Fibroblast of lung (primary cell): ENCODE measurements at regions not wholly inside any gene's neighbourhood (a gene's known extent, or its start where the extent isn't known, plus 50 kb on each side); places are given as distances from the start of the nearest gene placed in this dataset.
"Not testable (repeated sequence)": the region's sequence is repeated elsewhere in the genome, so short reads cannot be mapped to it uniquely, and the experiment has no call there.

Experiments
- DNase-seq, 2 donors: peaks; one replicate each; pipeline versions ENCODE4 v3.0.0 to v3.0.0-alpha.2; 2010; ENCODE audit warnings: low read depth in 2 of 2
- H2AFZ ChIP-seq: 2 replicates; pipeline ENCODE4 v1.5.1; 2012; ENCODE audit warnings: low read length, control low read depth, inconsistent platforms
- H3K27ac ChIP-seq: 2 replicates; pipeline ENCODE4 v1.5.1; 2011; ENCODE audit warnings: low read length, control low read depth; ENCODE audit not compliant: insufficient read depth
- H3K27me3 ChIP-seq: 2 replicates; pipeline ENCODE4 v1.5.1; 2011; ENCODE audit warnings: mild to moderate bottlenecking, low read length; ENCODE audit not compliant: control insufficient read depth, insufficient read depth
- H3K36me3 ChIP-seq: 2 replicates; pipeline ENCODE4 v1.5.1; 2011; ENCODE audit warnings: low read length; ENCODE audit not compliant: control insufficient read depth, insufficient read depth
- H3K4me1 ChIP-seq: 2 replicates; pipeline ENCODE4 v1.5.1; 2011; ENCODE audit warnings: low read length; ENCODE audit not compliant: control insufficient read depth, insufficient read depth; ENCODE audit errors: extremely low read depth
- H3K4me2 ChIP-seq: 2 replicates; pipeline ENCODE4 v1.5.1; 2011; ENCODE audit warnings: low read length, control low read depth; ENCODE audit not compliant: insufficient read depth; ENCODE audit errors: extremely low read depth
- H3K4me3 ChIP-seq, 4 experiments: fragments of 200-600 bp in 1 of 4; sonication (generic) in 1 of 4; replicated peaks in 1 of 4; 2 replicates each; pipeline ENCODE4 v1.5.1; 2011 to 2016; ENCODE audit warnings: low read length in 4 of 4, low read depth in 3 of 4, mild to moderate bottlenecking in 3 of 4, control low read depth in 2 of 4, inconsistent platforms in 1 of 4, mixed read lengths in 1 of 4; ENCODE audit not compliant: insufficient read depth in 1 of 4; ENCODE audit errors: control extremely low read depth in 1 of 4
- H3K79me2 ChIP-seq: 2 replicates; pipeline ENCODE4 v1.5.1; 2012; ENCODE audit warnings: mild to moderate bottlenecking, low read length, inconsistent platforms; ENCODE audit not compliant: control insufficient read depth, insufficient read depth
- H3K9ac ChIP-seq: 2 replicates; pipeline ENCODE4 v1.5.1; 2011; ENCODE audit warnings: mild to moderate bottlenecking, low read length, control low read depth; ENCODE audit not compliant: insufficient read depth
- H3K9me3 ChIP-seq: 2 replicates; pipeline ENCODE4 v1.5.1; 2012; ENCODE audit warnings: low read depth, low read length; ENCODE audit not compliant: control insufficient read depth, insufficient read depth
- H4K20me1 ChIP-seq: 2 replicates; pipeline ENCODE4 v1.5.1; 2011; ENCODE audit warnings: low read length; ENCODE audit not compliant: control insufficient read depth, insufficient read depth; ENCODE audit errors: extremely low read depth
- CTCF ChIP-seq, 2 donors: IDR thresholded peaks in 1 of 2; conservative IDR thresholded peaks in 1 of 2; 1 replicate in 1 of 2; 2 replicates in 1 of 2; pipeline ENCODE4 v1.5.1; 2011 to 2012; ENCODE audit warnings: low read length in 2 of 2, control low read depth in 1 of 2, inconsistent platforms in 1 of 2, low read depth in 1 of 2, mild to moderate bottlenecking in 1 of 2
- EZH2 ChIP-seq: IDR thresholded peaks from 2 replicates; pipeline ENCODE4 v1.5.1; 2012; ENCODE audit warnings: low read length, control low read depth, mild to moderate bottlenecking; ENCODE audit errors: missing control alignments

- TF ChIP-seq CTCF (conservative IDR thresholded peaks at IDR 0.05 in 1 of 2, IDR thresholded peaks at IDR 0.05 in 1 of 2; ENCODE audit: low read depth in 1 of 2, low read length in 2 of 2) = no peak
- no peak for TF ChIP-seq EZH2
- no peaks in the 10 kb centered on the region for H3K27me3 ChIP-seq
- H4K20me1 ChIP-seq = no peaks in the 10 kb centered on the region
- H3K79me2 ChIP-seq = no peaks in the 10 kb centered on the region
- H3K4me3 ChIP-seq = no peak overlapping the region
- H3K4me2 ChIP-seq = no peak overlapping the region
- DNase-seq = no peak
- H3K36me3 ChIP-seq = no peaks in the 10 kb centered on the region
- no peak overlapping the region for H3K27ac ChIP-seq
- no peaks in the 10 kb centered on the region for H3K9me3 ChIP-seq
- H3K9ac ChIP-seq = no peak overlapping the region
- H3K4me1 ChIP-seq = no peaks in the 10 kb centered on the region
- no peak overlapping the region for H2AFZ ChIP-seq
Measured at GRCh38 chr2:67900826-67901225, 162.0 kb downstream of the C1D start.

- peak in 1 of 2 donors; percentile 11 for DNase-seq
- Histone ChIP-seq H3K36me3 (no peaks in the 10 kb centered on the region), H4K20me1 (no peaks in the 10 kb centered on the region), H3K9me3 (no peaks in the 10 kb centered on the region), H3K27ac (no peak overlapping the region), H3K9ac (no peak overlapping the region), H3K4me1 (no peaks in the 10 kb centered on the region), H3K4me3 (no peak overlapping the region), H3K79me2 (no peaks in the 10 kb centered on the region), H3K27me3 (no peaks in the 10 kb centered on the region), H2AFZ (no peak overlapping the region), H3K4me2 (no peak overlapping the region)
- TF ChIP-seq EZH2 (no peak), CTCF (conservative IDR thresholded peaks at IDR 0.05 in 1 of 2, IDR thresholded peaks at IDR 0.05 in 1 of 2; ENCODE audit: low read depth in 1 of 2, low read length in 2 of 2) (no peak)
Measured at GRCh38 chr2:67904566-67904965, 158.2 kb downstream of the C1D start.

- Histone ChIP-seq H3K27me3 (no peaks in the 10 kb centered on the region), H3K4me1 (no peaks in the 10 kb centered on the region), H3K9me3 (no peaks in the 10 kb centered on the region), H2AFZ (no peak overlapping the region), H3K4me3 (no peak overlapping the region), H3K9ac (no peak overlapping the region), H3K27ac (no peak overlapping the region), H3K4me2 (no peak overlapping the region), H4K20me1 (no peaks in the 10 kb centered on the region), H3K79me2 (no peaks in the 10 kb centered on the region), H3K36me3 (no peaks in the 10 kb centered on the region)
- TF ChIP-seq CTCF (conservative IDR thresholded peaks at IDR 0.05 in 1 of 2, IDR thresholded peaks at IDR 0.05 in 1 of 2; ENCODE audit: low read depth in 1 of 2, low read length in 2 of 2) (no peak), EZH2 (no peak)
- no peak for DNase-seq
Measured at GRCh38 chr2:67904966-67905365, 157.8 kb downstream of the C1D start.

- H3K9me3 ChIP-seq, H2AFZ ChIP-seq, H3K4me1 ChIP-seq, H4K20me1 ChIP-seq, H3K27me3 ChIP-seq, H3K36me3 ChIP-seq, H3K4me3 ChIP-seq, H3K27ac ChIP-seq, H3K4me2 ChIP-seq, H3K79me2 ChIP-seq, DNase-seq, H3K9ac ChIP-seq: not testable (repeated sequence)
Measured at GRCh38 chr2:67906547-67906946, 156.3 kb downstream of the C1D start.
